ENCODE measurements at regions not wholly inside any gene's neighbourhood (a gene's known extent, or its start where the extent isn't known, plus 50 kb on each side); places are given as distances from the start of the nearest gene placed in this dataset.

GRCh38 chr20:58084966-58085365 is 143.5 kb downstream of the ANKRD60 start:
- Mint-ChIP-seq H3K9me3 (no peaks in the 10 kb centered on the region), H3K4me3 (no peak overlapping the region), H3K27me3 (ENCODE audit: low read depth, poor library complexity) (peaks cover 6% of the 10 kb centered on the region), H3K27ac (no peak overlapping the region), H3K4me1 (no peaks in the 10 kb centered on the region), H3K36me3 (ENCODE audit: low read depth) (no peaks in the 10 kb centered on the region)
- DNase-seq = no peak
- TF ChIP-seq CTCF (IDR thresholded peaks at IDR 0.05) = no peak

- no peaks in the 10 kb centered on the region for H3K9me3 Mint-ChIP-seq
- no peak overlapping the region for H3K27ac Mint-ChIP-seq
- H3K27me3 Mint-ChIP-seq (ENCODE audit: low read depth, poor library complexity) = peaks cover 6% of the 10 kb centered on the region
- TF ChIP-seq CTCF (IDR thresholded peaks at IDR 0.05) = no peak
- no peaks in the 10 kb centered on the region for H3K4me1 Mint-ChIP-seq
- H3K4me3 Mint-ChIP-seq = no peak overlapping the region
- DNase-seq = no peak
- H3K36me3 Mint-ChIP-seq (ENCODE audit: low read depth) = no peaks in the 10 kb centered on the region
These were observed 143.9 kb downstream of the ANKRD60 start for GRCh38 chr20:58084566-58084965.

GRCh38 chr20:58081846-58082245 is 146.6 kb downstream of the ANKRD60 start:
- H3K4me3 Mint-ChIP-seq = no peak overlapping the region
- no peaks in the 10 kb centered on the region for H3K4me1 Mint-ChIP-seq
- DNase-seq = no peak
- peaks cover under 1% of the 10 kb centered on the region for H3K27me3 Mint-ChIP-seq (ENCODE audit: low read depth, poor library complexity)
- H3K36me3 Mint-ChIP-seq (ENCODE audit: low read depth) = no peaks in the 10 kb centered on the region
- no peak for TF ChIP-seq CTCF (IDR thresholded peaks at IDR 0.05)
- no peaks in the 10 kb centered on the region for H3K9me3 Mint-ChIP-seq
- H3K27ac Mint-ChIP-seq = no peak overlapping the region

- H3K27ac Mint-ChIP-seq = no peak overlapping the region
- H3K4me3 Mint-ChIP-seq = no peak overlapping the region
- peaks cover 15% of the 10 kb centered on the region for H3K4me1 Mint-ChIP-seq
- H3K27me3 Mint-ChIP-seq (ENCODE audit: low read depth, poor library complexity) = peaks cover 13% of the 10 kb centered on the region
- H3K36me3 Mint-ChIP-seq (ENCODE audit: low read depth) = no peaks in the 10 kb centered on the region
- DNase-seq = no peak
- H3K9me3 Mint-ChIP-seq = no peaks in the 10 kb centered on the region
- no peak for TF ChIP-seq CTCF (IDR thresholded peaks at IDR 0.05)
These were observed 149.5 kb downstream of the ANKRD60 start for GRCh38 chr20:58078741-58079522.

- Mint-ChIP-seq H3K36me3 (ENCODE audit: low read depth) (no peaks in the 10 kb centered on the region), H3K4me3 (no peak overlapping the region), H3K4me1 (peaks cover 25% of the 10 kb centered on the region), H3K27ac (no peak overlapping the region), H3K27me3 (ENCODE audit: low read depth, poor library complexity) (peaks cover 14% of the 10 kb centered on the region), H3K9me3 (no peaks in the 10 kb centered on the region)
- no peak for TF ChIP-seq CTCF (IDR thresholded peaks at IDR 0.05)
- DNase-seq = no peak
These were observed 151.2 kb downstream of the ANKRD60 start for GRCh38 chr20:58077282-58077681.

- H3K4me3 Mint-ChIP-seq = no peak overlapping the region
- H3K27me3 Mint-ChIP-seq (ENCODE audit: low read depth, poor library complexity) = peaks cover 18% of the 10 kb centered on the region
- H3K27ac Mint-ChIP-seq = no peak overlapping the region
- no peak for DNase-seq
- TF ChIP-seq CTCF (IDR thresholded peaks at IDR 0.05) = no peak
- no peaks in the 10 kb centered on the region for H3K36me3 Mint-ChIP-seq (ENCODE audit: low read depth)
- H3K9me3 Mint-ChIP-seq = no peaks in the 10 kb centered on the region
- H3K4me1 Mint-ChIP-seq = peaks cover 33% of the 10 kb centered on the region
These were observed 152.0 kb downstream of the ANKRD60 start for GRCh38 chr20:58076405-58076804.
